ENCODE measurements at regions not wholly inside any gene's neighbourhood (a gene's known extent, or its start where the extent isn't known, plus 50 kb on each side); places are given as distances from the start of the nearest gene placed in this dataset.

- no peaks in the 10 kb centered on the region for H3K27me3 ChIP-seq
These were observed 113.1 kb upstream of the RAB6C start for GRCh38 chr2:129866391-129866790.

GRCh38 chr2:129868151-129868550 is 111.3 kb upstream of the RAB6C start:
- H4K20me1 ChIP-seq: no peaks in the 10 kb centered on the region
- H3K4me3 ChIP-seq: no peak overlapping the region
- no peaks in the 10 kb centered on the region for H3K9me3 ChIP-seq (replicated peaks in 1 of 11)
- TF ChIP-seq Cebpa-rat (IDR thresholded peaks at IDR 0.05): no peak
- no peak overlapping the region for H3K27ac ChIP-seq
- H3K27me3 ChIP-seq: no peaks in the 10 kb centered on the region
- peaks cover 0 to 26% (median 18%) of the 10 kb centered on the region in 10 experiments; a peak in 16 of 20 replicates for H3K4me1 ChIP-seq
- H3K4me2 ChIP-seq: no peak overlapping the region
- H3K36me3 ChIP-seq: no peaks in the 10 kb centered on the region
- no peak overlapping the region for H3K9ac ChIP-seq

More at GRCh38 chr2:129866391-129866790, 113.1 kb upstream of the RAB6C start:
- H3K9ac ChIP-seq: no peak overlapping the region
- no peaks in the 10 kb centered on the region for H3K36me3 ChIP-seq
- peaks cover 0 to 43% (median 29%) of the 10 kb centered on the region in 10 experiments; a peak in 17 of 20 replicates for H3K4me1 ChIP-seq
- H3K9me3 ChIP-seq (replicated peaks in 1 of 11): no peaks in the 10 kb centered on the region
- no peak for TF ChIP-seq Cebpa-rat (IDR thresholded peaks at IDR 0.05)
- H3K27ac ChIP-seq: no peak overlapping the region
- H3K4me2 ChIP-seq: no peak overlapping the region
- H4K20me1 ChIP-seq: no peaks in the 10 kb centered on the region
- no peak overlapping the region for H3K4me3 ChIP-seq

GRCh38 chr2:129870685-129871241 is 108.7 kb upstream of the RAB6C start:
- no peak overlapping the region for H3K9ac ChIP-seq
- TF ChIP-seq Cebpa-rat (IDR thresholded peaks at IDR 0.05): no peak
- no peaks in the 10 kb centered on the region for H3K36me3 ChIP-seq
- H3K27me3 ChIP-seq: no peaks in the 10 kb centered on the region
- H3K4me3 ChIP-seq: no peak overlapping the region
- no peaks in the 10 kb centered on the region; a peak in 1 of 20 replicates for H3K4me1 ChIP-seq
- H3K27ac ChIP-seq: no peak overlapping the region
- no peak overlapping the region for H3K4me2 ChIP-seq
- H3K9me3 ChIP-seq (replicated peaks in 1 of 11): no peaks in the 10 kb centered on the region
- no peaks in the 10 kb centered on the region for H4K20me1 ChIP-seq

GRCh38 chr2:129872446-129872845 is 107.0 kb upstream of the RAB6C start:
- no peak overlapping the region for H3K4me3 ChIP-seq
- H3K9ac ChIP-seq: no peak overlapping the region
- H3K4me1 ChIP-seq: peaks cover 6 to 11% (median 9%) of the 10 kb centered on the region in 10 experiments; a peak in 16 of 20 replicates
- no peaks in the 10 kb centered on the region for H3K9me3 ChIP-seq (replicated peaks in 1 of 11)
- no peaks in the 10 kb centered on the region for H4K20me1 ChIP-seq
- H3K4me2 ChIP-seq: no peak overlapping the region
- TF ChIP-seq Cebpa-rat (IDR thresholded peaks at IDR 0.05): no peak
- H3K27me3 ChIP-seq: no peaks in the 10 kb centered on the region
- H3K36me3 ChIP-seq: no peaks in the 10 kb centered on the region
- no peak overlapping the region for H3K27ac ChIP-seq

- Histone ChIP-seq H3K27me3 (no peaks in the 10 kb centered on the region), H3K4me3 (peak overlapping the region; percentile 59 to 76 (median 66); a peak in 19 of 20 replicates), H4K20me1 (no peaks in the 10 kb centered on the region), H3K36me3 (no peaks in the 10 kb centered on the region), H3K9me3 (replicated peaks in 1 of 11) (no peaks in the 10 kb centered on the region), H3K9ac (peak overlapping the region in 3 of 11 experiments; percentile 71 to 76 (median 73); a peak in 7 of 22 replicates), H3K4me2 (peak overlapping the region; percentile 66 to 87 (median 76)), H3K27ac (peak overlapping the region in 2 of 11 experiments; percentile 57 to 72; a peak in 2 of 22 replicates), H3K4me1 (peaks cover 6 to 17% (median 13%) of the 10 kb centered on the region in 10 experiments; a peak in 17 of 20 replicates)
- TF ChIP-seq Cebpa-rat (IDR thresholded peaks at IDR 0.05): no peak
These were observed 102.9 kb upstream of the RAB6C start for GRCh38 chr2:129876541-129876940.

- Histone ChIP-seq H3K27ac (peak overlapping the region in 10 of 11 experiments; percentile 50 to 73 (median 66); a peak in 20 of 22 replicates), H3K4me3 (peak overlapping the region; percentile 59 to 76 (median 66)), H3K4me2 (peak overlapping the region; percentile 66 to 87 (median 76)), H3K9ac (peak overlapping the region in 10 of 11 experiments; percentile 39 to 76 (median 71); a peak in 20 of 22 replicates), H4K20me1 (no peaks in the 10 kb centered on the region), H3K27me3 (no peaks in the 10 kb centered on the region), H3K4me1 (peaks cover 6 to 17% (median 13%) of the 10 kb centered on the region in 10 experiments; a peak in 17 of 20 replicates), H3K36me3 (no peaks in the 10 kb centered on the region), H3K9me3 (replicated peaks in 1 of 11) (no peaks in the 10 kb centered on the region)
- no peak for TF ChIP-seq Cebpa-rat (IDR thresholded peaks at IDR 0.05)
These were observed 102.2 kb upstream of the RAB6C start for GRCh38 chr2:129877289-129877741.

GRCh38 chr2:129877795-129878775 is 101.4 kb upstream of the RAB6C start:
- no peak for TF ChIP-seq Cebpa-rat (IDR thresholded peaks at IDR 0.05)
- Histone ChIP-seq H3K4me3 (peak overlapping the region; percentile 29 to 64 (median 46); a peak in 17 of 20 replicates), H3K27ac (peak overlapping the region in 4 of 11 experiments; percentile 4 to 52 (median 32); a peak in 3 of 22 replicates), H3K4me2 (peak overlapping the region; percentile 43 to 73 (median 58); a peak in 20 of 22 replicates), H3K36me3 (no peaks in the 10 kb centered on the region), H4K20me1 (no peaks in the 10 kb centered on the region), H3K9ac (peak overlapping the region in 6 of 11 experiments; percentile 32 to 58 (median 40); a peak in 6 of 22 replicates), H3K27me3 (no peaks in the 10 kb centered on the region), H3K4me1 (peaks cover 6 to 17% (median 13%) of the 10 kb centered on the region in 10 experiments; a peak in 17 of 20 replicates), H3K9me3 (replicated peaks in 1 of 11) (no peaks in the 10 kb centered on the region)

GRCh38 chr2:129879614-129880180 is 99.8 kb upstream of the RAB6C start:
- Histone ChIP-seq H3K4me1 (peaks cover 6 to 17% (median 13%) of the 10 kb centered on the region in 10 experiments; a peak in 17 of 20 replicates), H3K4me3 (no peak overlapping the region), H4K20me1 (no peaks in the 10 kb centered on the region), H3K4me2 (no peak overlapping the region), H3K27me3 (no peaks in the 10 kb centered on the region), H3K27ac (no peak overlapping the region), H3K36me3 (no peaks in the 10 kb centered on the region), H3K9ac (no peak overlapping the region), H3K9me3 (replicated peaks in 1 of 11) (no peaks in the 10 kb centered on the region)
- no peak for TF ChIP-seq Cebpa-rat (IDR thresholded peaks at IDR 0.05)

Data from BLaER1 treated with 17β-estradiol and CSF1 and Interleukin-3, amounts not matched to agents 10 nM and 100 nM (cell line).